ENCODE measurements at regions not wholly inside any gene's neighbourhood (a gene's known extent, or its start where the extent isn't known, plus 50 kb on each side); places are given as distances from the start of the nearest gene placed in this dataset.
"Not testable (repeated sequence)": the region's sequence is repeated elsewhere in the genome, so short reads cannot be mapped to it uniquely, and the experiment has no call there.

- 83% methylated on average over 1 of the region's 1 CpG; no CpG with 5 or more reads in 1 of the 2 donors for WGBS, 2 donors
- TF ChIP-seq POLR2A (IDR thresholded peaks at IDR 0.05), result no peak
- no peak for TF ChIP-seq CTCF (IDR thresholded peaks at IDR 0.05)
- H3K27ac ChIP-seq, result no peak overlapping the region
- no peak overlapping the region for H3K4me3 ChIP-seq
- no peaks in the 10 kb centered on the region for H3K9me3 ChIP-seq
- H3K4me1 ChIP-seq, result no peaks in the 10 kb centered on the region
- no peaks in the 10 kb centered on the region for H3K27me3 ChIP-seq
- no peak for DNase-seq
- no peaks in the 10 kb centered on the region for H3K36me3 ChIP-seq
- intact Hi-C loops (cut with DNase I), result no loop called here
Observed at GRCh38 chr2:204389120-204389519, 156.2 kb upstream of the PARD3B start.

GRCh38 chr2:204389856-204390255 lies 155.4 kb upstream of the PARD3B start:
- Histone ChIP-seq H3K36me3 (no peaks in the 10 kb centered on the region), H3K27ac (no peak overlapping the region), H3K4me1 (no peaks in the 10 kb centered on the region), H3K27me3 (no peaks in the 10 kb centered on the region), H3K9me3 (no peaks in the 10 kb centered on the region), H3K4me3 (no peak overlapping the region)
- TF ChIP-seq POLR2A (IDR thresholded peaks at IDR 0.05) (no peak), CTCF (IDR thresholded peaks at IDR 0.05) (no peak)
- WGBS, 2 donors, result 83 to 100% methylated on average over 1 of the region's 1 CpG
- intact Hi-C loops (cut with DNase I), result no loop called here
- DNase-seq, result no peak

- Histone ChIP-seq H3K36me3 (no peaks in the 10 kb centered on the region), H3K27ac (no peak overlapping the region), H3K27me3 (no peaks in the 10 kb centered on the region), H3K4me1 (no peaks in the 10 kb centered on the region), H3K9me3 (no peaks in the 10 kb centered on the region), H3K4me3 (no peak overlapping the region)
- intact Hi-C loops (cut with DNase I), result no loop called here
- WGBS, 2 donors, result 69 to 75% methylated on average over 3 to 4 of the region's 4 CpGs
- DNase-seq, result no peak
- TF ChIP-seq POLR2A (IDR thresholded peaks at IDR 0.05), result no peak
Observed at GRCh38 chr2:204395539-204395938, 149.7 kb upstream of the PARD3B start.

GRCh38 chr2:204401114-204401513 lies 144.2 kb upstream of the PARD3B start:
- Histone ChIP-seq H3K27ac (no peak overlapping the region), H3K36me3 (no peaks in the 10 kb centered on the region), H3K27me3 (no peaks in the 10 kb centered on the region), H3K9me3 (no peaks in the 10 kb centered on the region), H3K4me3 (no peak overlapping the region), H3K4me1 (no peaks in the 10 kb centered on the region)
- intact Hi-C loops (cut with DNase I), result no loop called here
- TF ChIP-seq CTCF (IDR thresholded peaks at IDR 0.05) (no peak), POLR2A (IDR thresholded peaks at IDR 0.05) (no peak)
- 88% methylated on average over 5 of the region's 5 CpGs for WGBS, 2 donors
- DNase-seq, result no peak

- no peaks in the 10 kb centered on the region for H3K27me3 ChIP-seq
- intact Hi-C loops (cut with DNase I), result no loop called here
- peaks cover 0 to 7% (median 0%) of the 10 kb centered on the region in 3 donors for H3K9me3 ChIP-seq
- TF ChIP-seq POLR2A (IDR thresholded peaks at IDR 0.05), result no peak
- TF ChIP-seq CTCF (IDR thresholded peaks at IDR 0.05), result no peak
- H3K36me3 ChIP-seq, result no peaks in the 10 kb centered on the region
- no peak overlapping the region for H3K4me3 ChIP-seq
- H3K4me1 ChIP-seq, result no peaks in the 10 kb centered on the region
- DNase-seq, result no peak
- 78 to 81% methylated on average over 6 of the region's 6 CpGs for WGBS, 2 donors
- H3K27ac ChIP-seq, result no peak overlapping the region
Observed at GRCh38 chr2:204407204-204408014, 137.9 kb upstream of the PARD3B start.

GRCh38 chr2:204412782-204413181 lies 132.5 kb upstream of the PARD3B start:
- H3K27ac ChIP-seq; H3K36me3 ChIP-seq; DNase-seq; intact Hi-C loops (cut with DNase I); H3K4me3 ChIP-seq; H3K27me3 ChIP-seq; H3K4me1 ChIP-seq: not testable (repeated sequence)
- H3K9me3 ChIP-seq, result peaks cover 0 to 23% (median 12%) of the 10 kb centered on the region in 3 donors
- WGBS, 2 donors, result 67 to 75% methylated on average over 1 of the region's 2 CpGs
